ENCODE measurements at regions not wholly inside any gene's neighbourhood (a gene's known extent, or its start where the extent isn't known, plus 50 kb on each side); places are given as distances from the start of the nearest gene placed in this dataset.

- no peaks in the 10 kb centered on the region for H3K79me2 ChIP-seq (ENCODE audit: insufficient read depth, low read length)
- no peak overlapping the region for H3K4me3 ChIP-seq (ENCODE audit: insufficient read depth, low read depth, low read length)
- no peak overlapping the region for H3K4me2 ChIP-seq (ENCODE audit: low read length)
- Mint-ChIP-seq H3K9me3 (ENCODE audit: unreplicated experiment) (peaks cover 7% of the 10 kb centered on the region), H3K4me3 (ENCODE audit: unreplicated experiment) (no peak overlapping the region), H3K27me3 (ENCODE audit: low read depth, unreplicated experiment) (no peaks in the 10 kb centered on the region), H3K36me3 (ENCODE audit: low read depth, unreplicated experiment) (no peaks in the 10 kb centered on the region), H3K4me1 (ENCODE audit: low read depth, unreplicated experiment) (peaks cover 6% of the 10 kb centered on the region), H3K27ac (ENCODE audit: unreplicated experiment) (no peak overlapping the region)
- H3K9me3 ChIP-seq (ENCODE audit: insufficient read depth, low read depth, low read length): peaks cover 5% of the 10 kb centered on the region
- no peaks in the 10 kb centered on the region for H3K36me3 ChIP-seq (ENCODE audit: insufficient read depth, low read length)
- no peaks in the 10 kb centered on the region for H3K27me3 ChIP-seq (ENCODE audit: insufficient read depth, low read length)
- FAIRE-seq: no peak
- TF ChIP-seq EZH2 (IDR thresholded peaks at IDR 0.05; ENCODE audit: insufficient read depth, low read length) (no peak), CTCF (IDR thresholded peaks at IDR 0.05; ENCODE audit: insufficient read depth, low read depth, low read length) (no peak)
- no peak overlapping the region for H3K9ac ChIP-seq (ENCODE audit: low read length)
- H4K20me1 ChIP-seq (ENCODE audit: insufficient read depth, low read length): no peaks in the 10 kb centered on the region
- H3K27ac ChIP-seq (ENCODE audit: low read depth, low read length): no peak overlapping the region
- peaks cover 3% of the 10 kb centered on the region for H3K4me1 ChIP-seq (ENCODE audit: insufficient read depth, low read length)
- DNase-seq (ENCODE audit: low read depth): no peak
- no peak overlapping the region for H2AFZ ChIP-seq (ENCODE audit: low read depth, low read length)
Observed at GRCh38 chr14:99052467-99052866, 219.5 kb downstream of the BCL11B start.

- H3K4me1 Mint-ChIP-seq (ENCODE audit: low read depth, unreplicated experiment): peaks cover 6% of the 10 kb centered on the region
- H4K20me1 ChIP-seq (ENCODE audit: insufficient read depth, low read length): no peaks in the 10 kb centered on the region
- DNase-seq (ENCODE audit: low read depth) (peak; percentile 16), FAIRE-seq (no peak)
- H3K79me2 ChIP-seq (ENCODE audit: insufficient read depth, low read length): no peaks in the 10 kb centered on the region
- peaks cover 7% of the 10 kb centered on the region for H3K9me3 Mint-ChIP-seq (ENCODE audit: unreplicated experiment)
- H3K4me3 Mint-ChIP-seq (ENCODE audit: unreplicated experiment): no peak overlapping the region
- no peak overlapping the region for H3K4me2 ChIP-seq (ENCODE audit: low read length)
- H2AFZ ChIP-seq (ENCODE audit: low read depth, low read length): no peak overlapping the region
- peaks cover 5% of the 10 kb centered on the region for H3K9me3 ChIP-seq (ENCODE audit: insufficient read depth, low read depth, low read length)
- no peaks in the 10 kb centered on the region for H3K36me3 Mint-ChIP-seq (ENCODE audit: low read depth, unreplicated experiment)
- TF ChIP-seq EZH2 (IDR thresholded peaks at IDR 0.05; ENCODE audit: insufficient read depth, low read length) (no peak), CTCF (IDR thresholded peaks at IDR 0.05; ENCODE audit: insufficient read depth, low read depth, low read length) (no peak)
- no peaks in the 10 kb centered on the region for H3K36me3 ChIP-seq (ENCODE audit: insufficient read depth, low read length)
- no peak overlapping the region for H3K4me3 ChIP-seq (ENCODE audit: insufficient read depth, low read depth, low read length)
- no peak overlapping the region for H3K27ac ChIP-seq (ENCODE audit: low read depth, low read length)
- H3K27me3 Mint-ChIP-seq (ENCODE audit: low read depth, unreplicated experiment): peaks cover 5% of the 10 kb centered on the region
- H3K4me1 ChIP-seq (ENCODE audit: insufficient read depth, low read length): no peaks in the 10 kb centered on the region
- H3K27ac Mint-ChIP-seq (ENCODE audit: unreplicated experiment): no peak overlapping the region
- no peak overlapping the region for H3K9ac ChIP-seq (ENCODE audit: low read length)
- no peaks in the 10 kb centered on the region for H3K27me3 ChIP-seq (ENCODE audit: insufficient read depth, low read length)
Observed at GRCh38 chr14:99055019-99055418, 217.0 kb downstream of the BCL11B start.

- H3K27me3 Mint-ChIP-seq (ENCODE audit: low read depth, unreplicated experiment): peaks cover 7% of the 10 kb centered on the region
- H3K27ac Mint-ChIP-seq (ENCODE audit: unreplicated experiment): no peak overlapping the region
- no peak for FAIRE-seq
- H2AFZ ChIP-seq (ENCODE audit: low read depth, low read length): no peak overlapping the region
- no peaks in the 10 kb centered on the region for H3K79me2 ChIP-seq (ENCODE audit: insufficient read depth, low read length)
- H3K4me1 ChIP-seq (ENCODE audit: insufficient read depth, low read length): no peaks in the 10 kb centered on the region
- DNase-seq (ENCODE audit: low read depth): no peak
- no peaks in the 10 kb centered on the region for H4K20me1 ChIP-seq (ENCODE audit: insufficient read depth, low read length)
- no peaks in the 10 kb centered on the region for H3K36me3 ChIP-seq (ENCODE audit: insufficient read depth, low read length)
- H3K9ac ChIP-seq (ENCODE audit: low read length): no peak overlapping the region
- peaks cover 7% of the 10 kb centered on the region for H3K9me3 Mint-ChIP-seq (ENCODE audit: unreplicated experiment)
- H3K9me3 ChIP-seq (ENCODE audit: insufficient read depth, low read depth, low read length): peaks cover 5% of the 10 kb centered on the region
- peaks cover 6% of the 10 kb centered on the region for H3K4me1 Mint-ChIP-seq (ENCODE audit: low read depth, unreplicated experiment)
- H3K27me3 ChIP-seq (ENCODE audit: insufficient read depth, low read length): no peaks in the 10 kb centered on the region
- H3K4me2 ChIP-seq (ENCODE audit: low read length): no peak overlapping the region
- TF ChIP-seq CTCF (IDR thresholded peaks at IDR 0.05; ENCODE audit: insufficient read depth, low read depth, low read length) (no peak), EZH2 (IDR thresholded peaks at IDR 0.05; ENCODE audit: insufficient read depth, low read length) (no peak)
- no peak overlapping the region for H3K4me3 ChIP-seq (ENCODE audit: insufficient read depth, low read depth, low read length)
- no peak overlapping the region for H3K4me3 Mint-ChIP-seq (ENCODE audit: unreplicated experiment)
- H3K36me3 Mint-ChIP-seq (ENCODE audit: low read depth, unreplicated experiment): no peaks in the 10 kb centered on the region
- H3K27ac ChIP-seq (ENCODE audit: low read depth, low read length): no peak overlapping the region
Observed at GRCh38 chr14:99055816-99056215, 216.2 kb downstream of the BCL11B start.

All from astrocyte (in vitro differentiated cells and primary cell).